Stimulated activated CD4-positive, alpha-beta T cell treated with anti-CD3 and anti-CD28 coated beads, TNF-alpha, amount 100 ng/mL, for 48 hours (primary cell): ENCODE measurements at regions not wholly inside any gene's neighbourhood (a gene's known extent, or its start where the extent isn't known, plus 50 kb on each side); places are given as distances from the start of the nearest gene placed in this dataset.
"Not testable (repeated sequence)": the region's sequence is repeated elsewhere in the genome, so short reads cannot be mapped to it uniquely, and the experiment has no call there.

Experiments
- DNase-seq, 3 donors: peaks; one replicate each; pipeline ENCODE4 v3.0.0-alpha.2; 2020; ENCODE audit warnings: low read depth in 3 of 3

DNA sequence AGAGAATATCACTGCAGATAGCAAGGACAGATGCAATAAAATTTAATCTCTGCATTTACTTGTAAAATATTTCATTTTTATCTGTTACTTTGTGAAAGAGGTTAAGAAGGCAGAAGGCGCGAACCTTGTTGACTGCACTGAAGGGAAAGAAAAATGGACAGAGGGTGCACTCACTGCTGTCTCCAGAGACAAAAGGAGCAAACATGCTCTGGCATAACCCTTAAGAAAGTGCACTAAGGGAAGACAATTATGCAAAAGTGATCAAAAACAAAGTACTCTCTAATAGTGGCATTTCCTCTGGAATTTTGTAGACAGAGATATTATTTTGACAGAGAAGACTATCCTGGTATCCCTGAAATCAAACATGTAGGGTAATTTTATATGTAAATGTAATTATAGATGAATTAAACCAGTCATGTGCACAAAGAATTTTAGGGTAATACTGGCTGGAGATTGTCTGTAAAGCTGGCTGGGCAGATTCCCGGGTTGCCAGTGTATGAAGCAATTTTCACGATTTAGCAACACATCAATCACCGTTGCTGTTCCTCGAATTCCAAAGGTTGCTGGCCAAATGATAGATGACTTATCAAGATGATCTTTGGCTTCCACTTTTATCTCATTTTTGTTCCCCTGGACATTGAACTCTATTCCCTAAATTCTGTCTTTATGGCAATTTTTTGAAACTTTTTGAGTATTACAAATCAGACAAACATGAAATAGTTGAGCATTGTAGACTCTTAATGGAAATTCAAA is 1176.9 kb downstream of the SUCLG1 start:
- no peak for DNase-seq

DNA sequence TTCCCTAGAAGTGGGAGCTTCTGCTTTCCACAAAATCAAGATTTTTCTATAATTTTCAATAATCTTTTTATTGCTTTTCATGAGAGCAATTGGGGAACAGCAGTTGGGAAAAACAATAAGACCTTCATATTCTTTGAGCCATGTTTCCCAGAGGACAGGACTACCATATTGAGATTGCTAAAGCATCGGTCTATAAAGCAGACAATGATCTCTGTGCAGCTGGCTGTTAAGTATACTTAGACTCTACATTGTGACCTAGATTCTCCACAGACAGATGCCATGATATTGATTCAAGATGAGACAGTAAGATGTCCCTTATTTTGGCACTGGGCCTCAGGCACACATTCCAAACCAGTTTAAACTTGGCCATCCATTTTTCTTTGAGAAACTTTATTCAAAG is 1178.7 kb downstream of the SUCLG1 start:
- DNase-seq, result no peak

DNA sequence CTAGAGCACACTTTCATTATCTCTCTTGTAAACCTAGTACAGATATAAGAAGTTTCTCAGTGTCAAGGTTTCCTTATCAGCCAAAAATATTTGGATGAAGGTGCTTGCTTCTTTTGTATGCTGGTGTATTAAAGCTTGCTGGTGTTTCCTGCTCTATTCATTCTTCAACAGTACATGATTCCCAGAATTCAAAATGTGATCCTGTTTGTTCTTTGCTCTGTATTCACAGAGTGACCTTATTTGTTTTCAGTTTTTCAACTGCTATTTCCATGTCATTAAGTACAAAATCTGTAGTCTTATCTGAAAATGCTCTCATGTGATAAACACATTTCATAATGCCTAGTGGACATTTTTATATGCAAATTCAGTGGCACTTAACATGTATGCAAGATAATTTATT is 1185.8 kb downstream of the SUCLG1 start:
- no peak for DNase-seq

DNA sequence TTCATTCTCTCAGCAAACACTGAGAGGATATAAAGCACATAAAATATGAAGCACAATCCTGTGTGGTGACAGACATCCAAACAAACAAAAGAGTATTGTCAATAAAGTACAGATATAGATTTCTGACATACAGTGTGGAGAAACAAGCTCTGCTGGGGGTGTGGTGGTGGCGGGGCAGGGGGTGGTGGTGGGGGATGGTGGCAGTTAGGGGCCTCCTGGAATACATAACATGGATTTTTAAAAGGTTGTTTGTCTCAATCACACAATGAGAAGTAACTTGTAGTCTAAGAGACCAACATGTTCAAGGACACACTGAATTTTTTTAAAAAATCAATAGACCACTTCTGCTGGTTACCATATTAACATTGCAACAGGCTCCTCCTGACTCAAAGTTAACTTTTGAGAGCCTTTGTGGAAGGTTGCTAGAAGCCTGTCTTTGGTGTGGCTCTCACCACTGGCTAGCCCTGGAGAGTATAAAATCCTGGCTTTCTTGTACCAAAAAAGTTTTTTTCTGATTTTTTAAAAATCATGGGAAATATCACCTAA is 1197.4 kb downstream of the SUCLG1 start:
- DNase-seq, result no peak

DNA sequence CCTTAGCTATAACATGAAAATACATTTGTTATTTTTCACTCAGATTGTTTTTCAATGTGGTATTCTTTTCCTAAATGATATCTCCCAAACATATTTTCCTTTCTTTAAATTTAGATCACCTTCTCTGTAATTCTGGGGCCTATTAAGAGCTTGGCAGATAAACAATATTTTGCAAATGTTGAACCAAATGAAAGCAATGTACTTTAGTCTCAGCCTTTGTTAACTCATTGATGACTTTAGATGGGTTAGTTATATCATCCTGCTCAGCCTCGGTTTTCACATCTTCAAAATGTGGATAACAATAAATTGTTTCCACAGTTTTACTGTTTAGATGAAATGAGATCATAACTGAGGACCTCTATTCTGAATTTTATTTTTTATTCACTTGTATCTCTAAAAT is 1205.2 kb downstream of the SUCLG1 start:
- DNase-seq, result no peak

DNA sequence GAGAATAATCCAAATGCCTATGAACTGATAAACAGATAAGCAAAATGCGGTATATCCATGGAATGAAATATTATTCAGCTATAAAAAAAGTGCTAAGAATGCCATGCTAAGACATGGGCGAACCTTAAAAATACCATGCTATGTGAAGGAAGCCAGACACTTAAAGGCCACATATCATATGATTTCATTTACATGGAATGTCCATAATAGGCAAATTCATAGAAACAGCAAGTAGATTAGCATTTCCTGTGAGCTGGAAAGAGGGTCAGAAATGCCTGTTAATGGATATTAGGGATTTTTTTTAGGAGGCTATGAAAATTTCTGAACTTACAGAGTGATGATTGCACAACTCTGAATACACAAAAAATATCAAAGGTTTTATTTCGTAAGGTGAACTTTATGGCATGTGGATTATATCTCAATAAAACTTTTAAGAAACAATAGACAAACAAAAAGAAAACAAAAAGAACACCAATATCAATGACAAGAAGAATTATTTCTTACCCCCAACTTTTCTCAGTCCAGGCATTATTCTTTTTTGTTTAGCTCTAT is 1207.7 kb downstream of the SUCLG1 start:
- DNase-seq, result no peak

DNA sequence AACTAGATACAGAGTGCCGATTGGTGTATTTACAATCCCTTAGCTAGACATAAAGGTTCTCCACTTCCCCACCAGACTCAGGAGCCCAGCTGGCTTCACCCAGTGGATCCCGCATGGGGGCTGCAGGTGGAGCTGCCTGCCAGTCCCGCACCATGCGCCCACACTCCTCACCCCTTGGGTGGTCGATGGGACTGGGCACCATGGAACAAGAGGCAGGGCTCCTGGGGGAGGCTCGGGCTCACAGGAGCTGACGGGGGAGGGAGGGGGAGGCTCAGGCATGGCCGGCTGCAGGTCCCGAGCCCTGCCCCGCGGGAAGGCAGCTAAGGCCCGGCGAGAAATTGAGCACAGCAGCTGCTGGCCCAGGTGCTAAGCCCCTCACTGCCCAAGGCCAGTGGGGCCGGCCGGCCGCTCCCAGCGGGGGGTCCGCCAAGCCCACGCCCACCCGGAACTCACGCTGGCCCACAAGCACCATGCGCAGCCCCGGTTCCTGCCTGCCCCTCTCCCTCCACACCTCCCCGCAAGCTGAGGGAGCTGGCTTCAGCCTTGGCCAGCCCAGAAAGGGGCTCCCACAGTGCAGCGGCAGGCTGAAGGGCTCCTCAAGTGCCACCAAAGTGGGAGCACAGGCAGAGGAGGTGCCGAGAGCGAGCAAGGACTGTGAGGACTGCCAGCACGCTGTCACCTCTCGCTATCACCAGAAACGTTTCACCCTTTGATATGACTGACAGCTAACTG is 1213.1 kb downstream of the SUCLG1 start:
- not testable (repeated sequence) for DNase-seq

DNA sequence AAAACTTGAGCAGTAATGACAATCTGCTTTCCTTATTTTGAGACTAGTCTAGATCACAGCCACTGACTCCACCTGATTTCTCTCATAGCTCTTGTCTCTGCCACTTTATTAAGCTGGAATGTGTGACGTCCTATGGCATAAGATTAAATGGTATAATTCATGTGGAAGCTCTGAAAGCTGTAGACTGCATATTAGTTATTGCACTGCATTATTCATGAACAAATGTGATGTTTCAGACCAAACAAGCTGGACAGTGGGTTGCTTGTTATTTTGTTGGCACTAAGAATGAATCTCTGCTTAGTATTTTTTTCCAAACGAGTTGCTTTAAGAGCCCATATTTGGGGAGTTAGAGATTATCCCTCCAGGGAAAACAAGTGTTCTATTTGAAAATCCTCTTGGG is 1218.5 kb downstream of the SUCLG1 start:
- DNase-seq, result no peak

DNA sequence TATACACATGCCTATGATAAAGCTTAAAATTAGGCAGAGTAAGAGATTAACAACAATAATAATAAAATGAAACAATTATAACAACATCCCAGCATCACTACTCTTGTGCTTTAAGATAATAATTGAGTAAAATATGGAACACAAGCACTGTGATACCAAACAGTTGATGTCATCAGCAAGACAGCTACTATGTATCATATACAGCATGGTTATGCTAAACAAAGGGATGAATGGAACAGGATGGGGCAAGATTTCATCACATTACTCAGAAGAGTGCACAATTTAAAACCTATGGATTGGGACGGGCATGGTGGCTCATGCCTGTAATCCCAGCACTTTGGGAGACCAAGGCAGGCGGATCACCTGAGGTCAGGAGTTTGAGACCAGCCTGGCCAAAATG is 1221.0 kb downstream of the SUCLG1 start:
- no peak for DNase-seq

DNA sequence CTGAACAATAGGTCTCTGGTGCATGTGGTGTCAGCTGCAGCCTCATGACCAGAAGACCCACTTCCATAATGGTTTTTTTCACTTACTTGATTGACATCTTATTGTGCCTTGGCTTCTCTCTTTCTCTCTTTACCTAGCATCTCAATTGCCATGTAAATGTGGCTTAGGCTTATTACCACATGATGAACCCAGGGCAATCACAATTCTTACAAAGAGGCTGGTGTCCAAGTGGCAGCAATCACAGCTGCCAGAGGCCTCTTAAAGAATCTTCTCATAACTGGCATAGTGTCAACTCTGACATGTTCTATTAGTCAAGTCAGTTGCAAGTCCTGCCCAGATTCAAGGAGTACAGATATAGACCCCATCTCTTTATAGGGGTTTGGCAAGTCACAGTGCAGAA is 1224.8 kb downstream of the SUCLG1 start:
- no peak for DNase-seq

DNA sequence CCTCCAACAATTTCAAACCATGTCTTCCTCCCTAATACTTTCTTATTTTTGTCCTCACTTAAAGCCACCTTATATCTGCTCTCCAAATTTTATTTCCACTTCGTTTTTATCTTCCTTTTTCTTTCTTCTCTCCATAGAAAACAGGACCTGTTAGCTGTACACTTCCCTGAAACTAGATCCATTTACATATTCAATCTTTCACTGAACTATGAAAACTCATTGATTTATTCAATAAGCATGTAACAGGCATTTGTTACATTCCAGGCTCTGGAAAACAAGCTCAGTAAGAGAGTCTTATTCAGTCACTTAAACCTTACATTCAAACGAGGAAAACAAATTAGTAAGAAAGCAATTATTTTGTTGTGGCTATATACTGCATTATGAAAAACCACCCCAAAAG is 1225.3 kb downstream of the SUCLG1 start:
- no peak for DNase-seq

DNA sequence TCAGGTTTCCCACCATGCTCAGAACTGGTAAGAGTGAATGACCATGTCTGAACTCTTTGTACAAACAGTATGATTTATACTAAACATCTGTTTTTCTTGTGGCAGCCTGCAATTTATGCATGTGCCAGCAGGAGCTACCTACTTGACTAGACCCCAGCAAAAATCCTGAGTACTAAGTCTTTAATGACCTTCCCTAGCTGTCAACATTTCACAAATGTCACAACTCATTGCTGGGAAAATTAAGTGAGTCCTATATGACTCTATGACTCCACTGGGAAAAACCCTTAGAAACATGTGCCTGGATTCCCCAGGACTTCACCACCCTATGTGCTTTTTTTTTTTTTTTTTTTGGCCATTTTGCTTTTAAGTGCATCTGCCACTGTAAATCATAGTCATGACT is 1225.8 kb downstream of the SUCLG1 start:
- DNase-seq, result no peak

DNA sequence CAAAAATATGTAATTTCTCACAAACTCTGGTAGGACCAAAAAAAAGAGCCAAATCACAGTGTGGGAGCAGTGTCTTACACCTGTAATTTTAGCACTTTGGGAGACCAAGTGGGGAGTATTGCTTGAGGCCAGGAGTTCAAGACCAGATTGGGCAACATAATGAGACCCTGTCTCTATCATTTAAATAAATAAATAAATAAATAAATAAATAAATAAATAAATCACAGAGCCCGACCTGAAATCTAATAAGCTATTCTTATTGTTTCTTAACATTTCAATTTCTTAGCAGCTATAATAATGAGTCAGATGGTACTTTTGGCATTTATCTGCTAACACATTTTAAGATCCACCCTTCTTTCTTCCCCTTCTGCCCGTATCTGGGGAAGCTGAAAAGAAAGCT is 1229.6 kb downstream of the SUCLG1 start:
- DNase-seq, result no peak

DNA sequence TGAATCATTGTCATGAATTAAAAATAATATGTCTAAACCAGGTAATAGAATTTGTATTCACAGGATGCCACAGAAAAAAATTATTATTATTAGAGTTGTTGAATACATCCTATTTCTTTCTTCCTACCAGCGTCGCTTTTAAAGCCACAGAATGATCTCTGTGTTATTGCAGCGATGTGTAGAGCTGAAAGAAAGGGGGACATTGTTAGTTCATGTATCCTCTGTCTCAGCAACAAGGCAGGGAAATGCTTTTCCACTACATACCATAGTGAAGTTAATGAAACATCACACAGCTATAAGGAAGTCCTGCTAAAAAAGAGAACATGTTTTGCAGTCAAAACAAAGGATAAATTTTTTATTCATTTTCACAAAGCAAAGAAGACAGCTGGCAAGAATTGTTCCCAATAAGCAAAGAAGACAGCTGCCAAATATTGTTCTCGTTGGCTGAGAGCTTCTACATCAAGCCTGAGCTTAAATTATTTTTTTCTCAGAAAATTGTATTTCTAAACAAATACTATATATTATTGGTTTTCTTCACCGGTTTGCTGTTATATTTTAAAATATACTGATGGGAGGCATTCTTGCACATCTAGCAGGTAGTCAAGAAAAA is 1234.4 kb downstream of the SUCLG1 start:
- DNase-seq, result no peak

DNA sequence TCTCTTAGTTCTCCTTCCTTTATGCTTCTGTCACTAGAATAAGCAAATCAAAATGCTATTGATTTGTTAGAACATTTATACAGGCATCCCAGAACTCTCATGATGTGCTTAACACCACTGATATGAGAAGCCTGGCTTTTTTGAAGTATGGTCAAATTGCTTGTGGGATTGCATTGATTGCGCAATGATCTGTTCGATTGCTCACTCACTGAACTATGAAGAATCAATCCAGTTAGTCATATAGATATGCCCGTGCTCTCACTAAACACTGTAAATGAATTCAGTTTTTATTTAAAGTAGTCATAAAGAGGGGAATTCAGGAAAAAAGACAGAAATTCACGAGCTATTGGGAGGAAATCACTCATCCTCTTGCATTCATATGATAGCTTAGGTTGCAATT is 1237.8 kb downstream of the SUCLG1 start:
- no peak for DNase-seq

DNA sequence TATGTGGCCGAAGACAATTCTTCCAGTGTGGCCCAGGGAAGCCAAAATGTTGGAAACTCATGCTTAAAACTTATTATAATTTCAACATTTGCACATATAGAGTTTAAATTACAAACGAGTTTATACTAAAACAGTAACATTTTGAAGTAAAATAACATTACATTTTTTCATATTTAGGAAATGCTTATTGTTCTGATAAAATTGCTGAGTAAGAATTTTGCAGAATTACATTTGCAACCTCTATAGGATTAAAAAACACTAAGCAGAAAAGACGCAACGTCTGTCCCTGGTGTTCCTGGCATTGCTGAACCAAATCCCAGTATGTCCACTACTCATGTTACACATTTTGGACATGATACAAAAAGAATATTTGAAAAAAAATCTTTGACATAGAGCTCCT is 1241.2 kb downstream of the SUCLG1 start:
- no peak for DNase-seq

DNA sequence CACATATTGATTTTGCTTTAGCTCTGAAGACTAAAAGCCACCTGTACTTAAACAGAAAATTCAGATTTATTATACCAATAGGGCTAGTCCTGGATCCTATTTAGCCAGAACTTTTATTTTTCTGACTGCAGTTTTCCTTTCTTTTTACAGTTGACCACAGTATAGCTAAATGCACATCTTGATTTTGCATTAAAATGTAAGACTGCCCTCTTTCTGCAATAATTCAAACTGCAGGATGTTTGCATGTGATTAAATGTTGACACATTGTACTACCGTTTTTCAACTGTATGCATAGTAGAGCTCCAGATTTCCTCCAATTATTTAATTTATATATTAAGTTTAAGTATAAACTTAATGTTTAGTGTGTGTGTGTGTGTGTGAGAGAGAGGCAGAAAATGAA is 1262.9 kb downstream of the SUCLG1 start:
- DNase-seq, result no peak

DNA sequence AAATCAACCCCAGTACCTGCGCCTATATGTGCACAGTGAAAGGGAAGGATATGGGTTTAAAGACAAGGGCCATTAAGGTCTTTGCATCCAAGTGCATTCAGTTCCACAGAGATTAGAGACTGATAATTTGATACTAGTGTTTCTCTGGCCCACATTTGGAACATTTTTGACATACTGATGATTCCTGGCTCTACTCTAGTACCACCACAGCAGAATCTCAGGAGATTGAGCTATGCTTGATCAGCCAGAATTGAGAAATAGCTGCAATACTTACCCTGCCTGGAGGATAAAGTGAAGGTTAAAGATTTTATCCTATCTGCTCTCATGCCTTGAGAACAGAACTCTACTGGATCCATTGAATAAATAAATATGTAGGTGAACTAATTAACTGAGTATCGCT is 1267.8 kb downstream of the SUCLG1 start:
- no peak for DNase-seq

DNA sequence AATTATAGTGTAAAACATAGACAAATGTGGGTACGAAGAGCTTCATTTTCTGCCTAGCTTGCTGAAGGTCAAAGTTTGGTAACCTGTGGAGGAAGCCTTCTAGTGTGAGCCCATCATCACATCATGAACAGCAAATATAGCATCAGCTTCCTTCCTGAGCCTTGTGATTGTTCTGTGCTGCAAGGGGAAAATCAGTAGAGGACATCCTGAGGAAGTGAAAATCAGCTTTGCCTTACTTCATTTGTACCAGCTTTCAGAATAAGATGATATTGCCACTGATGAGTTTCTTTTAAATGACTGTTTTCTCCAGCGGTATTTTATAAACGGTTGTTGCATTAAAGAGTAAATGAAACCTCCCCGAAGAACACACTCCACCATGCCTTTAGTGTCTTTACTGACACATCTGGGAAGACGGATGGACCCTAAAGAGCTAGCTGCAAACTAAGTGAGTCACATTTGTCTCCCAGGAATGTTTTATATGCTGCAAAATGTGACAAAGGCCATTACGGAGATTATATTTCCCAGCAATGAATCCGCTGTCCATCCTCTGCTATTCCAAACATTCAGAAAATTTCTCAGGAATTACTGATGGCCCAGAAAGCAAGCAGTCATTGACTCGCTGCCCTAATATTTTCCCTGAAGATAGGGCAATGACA is 1272.8 kb downstream of the SUCLG1 start:
- no peak for DNase-seq

DNA sequence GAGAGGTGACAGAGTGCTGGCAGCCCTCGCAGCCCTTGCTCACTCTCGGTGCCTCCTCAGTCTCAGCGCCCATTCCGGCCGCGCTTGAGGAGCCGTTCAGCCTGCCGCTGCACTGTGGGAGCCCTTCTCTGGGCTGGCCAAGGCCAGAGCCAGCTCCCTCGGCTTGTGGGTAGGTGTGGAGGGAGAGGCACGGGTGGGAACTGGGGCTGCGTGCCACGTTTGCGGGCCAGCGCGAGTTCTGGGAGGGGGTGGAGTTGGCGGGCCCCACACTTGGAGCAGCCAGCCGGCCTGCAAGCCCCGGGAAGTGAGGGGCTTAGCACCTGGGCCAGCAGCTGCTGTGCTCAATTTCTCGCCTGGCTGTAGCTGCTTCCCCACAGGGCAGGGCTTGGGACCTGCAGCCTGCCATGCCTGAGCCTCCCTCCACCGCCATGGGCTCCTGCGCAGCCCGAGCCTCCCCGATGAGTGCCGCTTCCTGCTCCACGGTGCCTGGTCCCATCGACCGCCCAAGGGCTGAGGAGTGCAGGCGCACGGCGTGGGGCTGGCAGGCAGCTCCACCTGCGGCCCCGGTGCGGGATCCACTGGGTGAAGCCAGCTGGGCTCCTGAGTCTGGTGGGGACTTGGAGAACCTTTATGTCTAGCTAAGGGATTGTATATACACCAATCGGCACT is 1278.1 kb downstream of the SUCLG1 start:
- DNase-seq, result not testable (repeated sequence)

DNA sequence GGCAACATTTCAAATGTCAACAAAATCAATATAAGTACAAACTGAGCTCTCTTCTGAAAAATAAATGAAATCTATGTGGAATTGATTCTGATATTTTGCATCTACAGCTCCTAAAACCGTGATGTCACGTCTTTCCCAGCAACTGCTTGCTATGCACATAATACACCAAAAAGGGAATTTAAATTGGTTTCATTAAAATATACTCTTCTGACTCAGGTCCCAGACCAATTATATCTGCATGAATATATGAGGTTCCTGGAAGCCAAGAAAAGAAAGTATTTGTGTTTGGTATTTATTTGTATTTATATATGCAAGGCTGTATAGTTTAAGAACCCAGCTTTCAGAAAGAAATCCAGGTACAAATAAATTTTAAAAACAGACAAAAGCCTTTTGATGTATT is 1282.5 kb downstream of the SUCLG1 start:
- DNase-seq, result no peak
